Stimulated activated CD4-positive, alpha-beta T cell treated with anti-CD3 and anti-CD28 coated beads, Interleukin-2, amount 100 ng/mL, for 48 hours (primary cell): ENCODE measurements at regions not wholly inside any gene's neighbourhood (a gene's known extent, or its start where the extent isn't known, plus 50 kb on each side); places are given as distances from the start of the nearest gene placed in this dataset.

Source experiments
- DNase-seq, 2 donors: peaks; one replicate each; pipeline ENCODE4 v3.0.0-alpha.2; 2020

- no peak for DNase-seq
Measured at GRCh38 chr11:15544353-15544752, 429.6 kb downstream of the INSC start.

GRCh38 chr11:15547685-15548084, 433.0 kb downstream of the INSC start:
- DNase-seq, result no peak

GRCh38 chr11:15551901-15552851, 437.5 kb downstream of the INSC start:
- DNase-seq, result no peak

GRCh38 chr11:15555161-15555560, 440.4 kb downstream of the INSC start:
- DNase-seq, result no peak

- DNase-seq, result no peak
Measured at GRCh38 chr11:15557457-15558230, 442.9 kb downstream of the INSC start.

GRCh38 chr11:15558513-15559181, 443.9 kb downstream of the INSC start:
- no peak for DNase-seq

GRCh38 chr11:15560689-15561467, 446.2 kb downstream of the INSC start:
- DNase-seq, result no peak

- DNase-seq, result no peak
Measured at GRCh38 chr11:15562230-15562629, 447.5 kb downstream of the INSC start.

- DNase-seq, result no peak
Measured at GRCh38 chr11:15563054-15563453, 448.3 kb downstream of the INSC start.

GRCh38 chr11:15565880-15566279, 451.2 kb downstream of the INSC start:
- DNase-seq, result no peak

- DNase-seq, result no peak
Measured at GRCh38 chr11:15568440-15568839, 453.7 kb downstream of the INSC start.

- no peak for DNase-seq
Measured at GRCh38 chr11:15569305-15570025, 454.7 kb downstream of the INSC start.

GRCh38 chr11:15575409-15575808, 460.7 kb downstream of the INSC start:
- no peak for DNase-seq

GRCh38 chr11:15576769-15577168, 462.0 kb downstream of the INSC start:
- DNase-seq, result no peak

- DNase-seq, result no peak
Measured at GRCh38 chr11:15577519-15577918, 462.8 kb downstream of the INSC start.

- no peak for DNase-seq
Measured at GRCh38 chr11:15579287-15580001, 464.7 kb downstream of the INSC start.

- DNase-seq, result no peak
Measured at GRCh38 chr11:15580056-15580774, 465.5 kb downstream of the INSC start.

GRCh38 chr11:15580775-15581095, 466.0 kb downstream of the INSC start:
- no peak for DNase-seq

- DNase-seq, result no peak
Measured at GRCh38 chr11:15584158-15584557, 469.4 kb downstream of the INSC start.

- no peak for DNase-seq
Measured at GRCh38 chr11:15585602-15586331, 471.0 kb downstream of the INSC start.
